ENCODE measurements at regions not wholly inside any gene's neighbourhood (a gene's known extent, or its start where the extent isn't known, plus 50 kb on each side); places are given as distances from the start of the nearest gene placed in this dataset.
"Not testable (repeated sequence)": the region's sequence is repeated elsewhere in the genome, so short reads cannot be mapped to it uniquely, and the experiment has no call there.

DNA sequence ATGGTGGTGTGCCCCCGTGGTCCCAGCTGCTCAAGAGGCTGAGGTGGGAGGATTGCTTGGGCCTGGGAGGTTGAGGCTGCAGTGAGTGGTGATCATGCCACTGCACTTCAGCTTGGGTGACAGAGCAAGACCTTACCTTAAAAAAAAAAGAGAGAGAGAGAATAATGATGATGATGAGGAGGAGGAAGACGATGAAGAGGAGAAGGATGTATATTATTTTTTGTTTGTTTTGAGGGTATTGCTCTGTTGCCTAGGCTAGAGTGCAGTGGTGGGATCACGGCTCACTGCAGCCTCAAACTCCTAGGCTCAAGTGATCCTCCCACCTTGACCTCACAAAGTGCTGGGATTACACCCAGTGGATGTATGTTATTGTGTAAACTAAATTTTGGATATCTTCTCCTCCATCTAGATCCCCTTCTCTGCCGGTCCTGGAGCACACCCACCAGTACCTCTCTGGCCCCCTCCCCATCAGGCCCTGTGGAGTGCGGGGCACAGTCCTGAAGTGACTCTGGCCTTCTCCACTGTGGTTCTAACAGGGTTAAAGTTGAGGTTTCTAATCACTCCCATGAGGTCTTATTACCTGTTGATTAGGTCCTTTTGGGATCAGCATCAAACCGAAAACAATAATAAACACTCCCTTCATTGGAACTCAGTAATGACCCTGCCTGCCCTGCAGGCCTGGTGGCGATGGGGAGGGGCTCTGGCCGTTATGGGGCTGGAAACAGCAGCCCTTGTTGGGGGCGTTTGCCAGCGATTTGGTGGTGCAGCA is 60.5 kb upstream of the ZFHX3 start:
- Histone ChIP-seq H3K27ac (replicated peaks in 1 of 4) (no peak overlapping the region), H3K9me3 (no peaks in the 10 kb centered on the region), H3K4me3 (no peak overlapping the region), H3K27me3 (no peaks in the 10 kb centered on the region), H3K36me3 (no peaks in the 10 kb centered on the region), H3K4me1 (no peaks in the 10 kb centered on the region)
- TF ChIP-seq, protein P1, sequence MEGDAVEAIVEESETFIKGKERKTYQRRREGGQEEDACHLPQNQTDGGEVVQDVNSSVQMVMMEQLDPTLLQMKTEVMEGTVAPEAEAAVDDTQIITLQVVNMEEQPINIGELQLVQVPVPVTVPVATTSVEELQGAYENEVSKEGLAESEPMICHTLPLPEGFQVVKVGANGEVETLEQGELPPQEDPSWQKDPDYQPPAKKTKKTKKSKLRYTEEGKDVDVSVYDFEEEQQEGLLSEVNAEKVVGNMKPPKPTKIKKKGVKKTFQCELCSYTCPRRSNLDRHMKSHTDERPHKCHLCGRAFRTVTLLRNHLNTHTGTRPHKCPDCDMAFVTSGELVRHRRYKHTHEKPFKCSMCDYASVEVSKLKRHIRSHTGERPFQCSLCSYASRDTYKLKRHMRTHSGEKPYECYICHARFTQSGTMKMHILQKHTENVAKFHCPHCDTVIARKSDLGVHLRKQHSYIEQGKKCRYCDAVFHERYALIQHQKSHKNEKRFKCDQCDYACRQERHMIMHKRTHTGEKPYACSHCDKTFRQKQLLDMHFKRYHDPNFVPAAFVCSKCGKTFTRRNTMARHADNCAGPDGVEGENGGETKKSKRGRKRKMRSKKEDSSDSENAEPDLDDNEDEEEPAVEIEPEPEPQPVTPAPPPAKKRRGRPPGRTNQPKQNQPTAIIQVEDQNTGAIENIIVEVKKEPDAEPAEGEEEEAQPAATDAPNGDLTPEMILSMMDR (IDR thresholded peaks at IDR 0.05): no peak
- TF ChIP-seq POLR2A (IDR thresholded peaks at IDR 0.05; ENCODE audit: low read depth) (no peak), EP300 (IDR thresholded peaks at IDR 0.05) (no peak), POLR2AphosphoS5 (IDR thresholded peaks at IDR 0.05) (no peak)
- intact Hi-C loops (cut with DNase I): no loop called here
- 64% methylated on average over 10 of the region's 10 CpGs for WGBS
- no peak for DNase-seq (ENCODE audit: extremely low spot score)

DNA sequence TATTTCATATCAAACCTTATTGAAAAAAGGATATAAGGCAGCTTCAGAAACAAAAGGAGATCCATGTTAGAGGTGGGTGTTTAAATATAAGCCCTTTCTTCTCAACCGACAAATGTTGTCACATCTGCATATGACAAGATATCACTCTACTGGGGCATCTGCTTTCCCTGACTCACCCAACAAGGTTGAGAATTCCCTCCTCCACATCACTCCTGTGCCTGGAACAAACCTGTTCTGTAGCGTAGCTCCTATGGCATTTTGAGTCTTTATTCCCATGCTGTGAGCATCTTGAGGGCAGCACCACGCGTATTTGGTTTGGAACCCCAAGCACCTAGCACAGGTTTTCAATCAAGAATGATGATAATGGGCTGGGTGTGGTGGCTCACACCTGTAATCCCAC is 59.4 kb upstream of the ZFHX3 start:
- H3K36me3 ChIP-seq: no peaks in the 10 kb centered on the region
- DNase-seq (ENCODE audit: extremely low spot score): no peak

GRCh38 chr16:73106329-73107034 is 58.6 kb upstream of the ZFHX3 start:
- DNase-seq (ENCODE audit: extremely low spot score): no peak
- no peaks in the 10 kb centered on the region for H3K9me3 ChIP-seq
- no peaks in the 10 kb centered on the region for H3K36me3 ChIP-seq
- no peak overlapping the region for H3K4me3 ChIP-seq
- H3K4me1 ChIP-seq: no peaks in the 10 kb centered on the region
- no peaks in the 10 kb centered on the region for H3K27me3 ChIP-seq
- no peak overlapping the region for H3K27ac ChIP-seq (replicated peaks in 1 of 4)
- TF ChIP-seq POLR2AphosphoS5 (IDR thresholded peaks at IDR 0.05): no peak
- no peak for TF ChIP-seq EP300 (IDR thresholded peaks at IDR 0.05)
- TF ChIP-seq POLR2A (IDR thresholded peaks at IDR 0.05; ENCODE audit: low read depth): no peak
- TF ChIP-seq, protein P1 (IDR thresholded peaks at IDR 0.05): no peak
- WGBS: 88% methylated on average over 6 of the region's 6 CpGs
- intact Hi-C loops (cut with DNase I): no loop called here

More for the DNA sequence above, 59.4 kb upstream of the ZFHX3 start:
- no peaks in the 10 kb centered on the region for H3K9me3 ChIP-seq
- H3K27ac ChIP-seq (replicated peaks in 1 of 4): no peak overlapping the region
- no peak for TF ChIP-seq POLR2AphosphoS5 (IDR thresholded peaks at IDR 0.05)
- TF ChIP-seq, protein P1 (IDR thresholded peaks at IDR 0.05): no peak
- TF ChIP-seq EP300 (IDR thresholded peaks at IDR 0.05): no peak
- no peak for TF ChIP-seq POLR2A (IDR thresholded peaks at IDR 0.05; ENCODE audit: low read depth)
- no peaks in the 10 kb centered on the region for H3K27me3 ChIP-seq
- no peak overlapping the region for H3K4me3 ChIP-seq
- intact Hi-C loops (cut with DNase I): no loop called here
- H3K4me1 ChIP-seq: no peaks in the 10 kb centered on the region
- 94% methylated on average over 4 of the region's 4 CpGs for WGBS

DNA sequence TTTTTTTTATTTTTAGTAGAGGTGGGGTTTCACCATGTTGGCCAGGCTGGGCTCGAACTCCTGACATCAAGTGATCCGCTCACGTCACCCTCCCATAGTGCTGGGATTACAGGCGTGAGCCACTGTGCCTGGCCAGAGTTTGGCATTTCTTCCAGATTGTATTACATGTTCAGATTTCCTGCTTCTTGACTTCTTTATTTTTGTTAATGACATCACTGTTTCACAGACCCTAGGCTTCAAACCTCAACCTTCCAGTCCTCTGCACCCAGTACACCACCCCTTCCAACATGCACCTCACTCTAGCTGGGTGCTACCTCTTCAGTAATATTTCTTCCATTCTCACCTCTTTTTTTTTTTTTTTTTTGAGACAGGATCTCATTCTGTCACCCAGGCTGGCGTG is 53.6 kb upstream of the ZFHX3 start:
- no peak overlapping the region for H3K27ac ChIP-seq (replicated peaks in 1 of 4)
- no peak for TF ChIP-seq EP300 (IDR thresholded peaks at IDR 0.05)
- TF ChIP-seq, protein P1 (IDR thresholded peaks at IDR 0.05): no peak
- no peak for TF ChIP-seq POLR2A (IDR thresholded peaks at IDR 0.05; ENCODE audit: low read depth)
- TF ChIP-seq POLR2AphosphoS5 (IDR thresholded peaks at IDR 0.05): no peak
- peaks cover 0 to 9% (median 0%) of the 10 kb centered on the region in 4 donors for H3K27me3 ChIP-seq
- DNase-seq (ENCODE audit: extremely low spot score): no peak
- H3K4me3 ChIP-seq: no peak overlapping the region
- no peaks in the 10 kb centered on the region for H3K4me1 ChIP-seq
- no peaks in the 10 kb centered on the region for H3K36me3 ChIP-seq
- WGBS: 96% methylated on average over 5 of the region's 5 CpGs
- intact Hi-C loops (cut with DNase I): no loop called here
- H3K9me3 ChIP-seq: no peaks in the 10 kb centered on the region

- DNase-seq (ENCODE audit: extremely low spot score); H3K9me3 ChIP-seq; H3K36me3 ChIP-seq; H3K4me3 ChIP-seq; H3K27ac ChIP-seq (replicated peaks in 1 of 4); H3K27me3 ChIP-seq; intact Hi-C loops (cut with DNase I): not testable (repeated sequence)
- 83% methylated on average over 5 of the region's 5 CpGs for WGBS
- peaks cover 0 to 12% (median 8%) of the 10 kb centered on the region in 4 donors for H3K4me1 ChIP-seq
Observed at GRCh38 chr16:73099601-73100000, 51.7 kb upstream of the ZFHX3 start.
